ENCODE measurements at regions not wholly inside any gene's neighbourhood (a gene's known extent, or its start where the extent isn't known, plus 50 kb on each side); places are given as distances from the start of the nearest gene placed in this dataset.

- TF ChIP-seq CTCF (IDR thresholded peaks at IDR 0.05) (no peak), POLR2A (IDR thresholded peaks at IDR 0.05) (no peak)
Observed at GRCh38 chr2:31703253-31703652, 122.5 kb upstream of the SRD5A2 start.

Measured in testis (tissue), 2 donors.